ACC112 (cell line): ENCODE measurements at regions not wholly inside any gene's neighbourhood (a gene's known extent, or its start where the extent isn't known, plus 50 kb on each side); places are given as distances from the start of the nearest gene placed in this dataset.
"Not testable (repeated sequence)": the region's sequence is repeated elsewhere in the genome, so short reads cannot be mapped to it uniquely, and the experiment has no call there.

Source experiments
- H2AFZ ChIP-seq: fragments of 200-600 bp; sonication (generic); one replicate; pipeline ENCODE4 v1.6.0; 2017; ENCODE audit warnings: antibody characterized with exemption, low read length; ENCODE audit not compliant: unreplicated experiment
- H3K27ac ChIP-seq: fragments of 200-600 bp; sonication (generic); 2 replicates; pipeline ENCODE4 v1.5.1; 2014; ENCODE audit warnings: low read depth, mild to moderate bottlenecking, antibody characterized with exemption, low read length, moderate library complexity
- H3K27me3 ChIP-seq: fragments of 200-600 bp; sonication (generic); 2 replicates; pipeline ENCODE4 v1.6.1; 2014; ENCODE audit warnings: mild to moderate bottlenecking, antibody characterized with exemption, low read length, moderate library complexity, mixed read lengths; ENCODE audit not compliant: insufficient read depth
- H3K36me3 ChIP-seq: fragments of 200-600 bp; sonication (generic); 2 replicates; pipeline ENCODE4 v1.6.1; 2016; ENCODE audit warnings: mild to moderate bottlenecking, antibody characterized with exemption, low read length, moderate library complexity, mixed read lengths; ENCODE audit not compliant: insufficient read depth
- H3K4me1 ChIP-seq: fragments of 200-600 bp; sonication (generic); one replicate; pipeline ENCODE4 v1.6.1; 2016; ENCODE audit warnings: low read length, mixed read lengths; ENCODE audit not compliant: insufficient read depth, unreplicated experiment, control insufficient read depth
- H3K4me3 ChIP-seq: fragments of 200-600 bp; sonication (generic); 2 replicates; pipeline ENCODE4 v1.5.1; 2014; ENCODE audit warnings: mild to moderate bottlenecking, low read depth, low read length
- H3K79me2 ChIP-seq: fragments of 200-600 bp; sonication (generic); one replicate; pipeline ENCODE4 v1.6.0; 2016; ENCODE audit warnings: low read length; ENCODE audit not compliant: control insufficient read depth, unreplicated experiment, insufficient read depth

GRCh38 chr9:135355521-135356011, 124.0 kb upstream of the PPP1R26 start:
- Histone ChIP-seq H3K36me3 (no peaks in the 10 kb centered on the region), H3K27ac (no peak overlapping the region), H3K27me3 (peaks cover 64% of the 10 kb centered on the region), H3K4me1 (no peaks in the 10 kb centered on the region), H3K79me2 (no peaks in the 10 kb centered on the region), H2AFZ (no peak overlapping the region), H3K4me3 (no peak overlapping the region)

DNA sequence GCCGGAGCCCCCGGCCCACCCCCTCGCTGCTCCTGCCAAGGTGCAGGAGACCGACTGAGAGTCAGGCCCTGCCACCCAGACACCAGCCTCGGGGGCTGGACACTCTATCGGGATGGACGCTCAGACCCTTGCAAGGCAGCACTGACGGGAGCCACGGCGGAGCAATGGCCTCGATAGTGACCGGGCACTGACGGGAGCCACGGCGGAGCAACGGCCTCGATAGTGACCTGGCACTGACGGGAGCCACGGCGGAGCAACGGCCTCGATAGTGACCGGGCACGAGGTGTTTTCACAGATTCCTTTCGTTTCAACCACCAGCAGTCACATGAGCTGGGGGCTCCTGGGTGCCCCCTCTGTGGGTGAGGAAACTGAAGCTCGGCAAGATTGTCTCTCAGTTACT, 123.6 kb upstream of the PPP1R26 start:
- Histone ChIP-seq H3K27ac (no peak overlapping the region), H2AFZ (no peak overlapping the region), H3K36me3 (no peaks in the 10 kb centered on the region), H3K27me3 (peaks cover 64% of the 10 kb centered on the region), H3K4me3 (no peak overlapping the region), H3K4me1 (no peaks in the 10 kb centered on the region), H3K79me2 (no peaks in the 10 kb centered on the region)

DNA sequence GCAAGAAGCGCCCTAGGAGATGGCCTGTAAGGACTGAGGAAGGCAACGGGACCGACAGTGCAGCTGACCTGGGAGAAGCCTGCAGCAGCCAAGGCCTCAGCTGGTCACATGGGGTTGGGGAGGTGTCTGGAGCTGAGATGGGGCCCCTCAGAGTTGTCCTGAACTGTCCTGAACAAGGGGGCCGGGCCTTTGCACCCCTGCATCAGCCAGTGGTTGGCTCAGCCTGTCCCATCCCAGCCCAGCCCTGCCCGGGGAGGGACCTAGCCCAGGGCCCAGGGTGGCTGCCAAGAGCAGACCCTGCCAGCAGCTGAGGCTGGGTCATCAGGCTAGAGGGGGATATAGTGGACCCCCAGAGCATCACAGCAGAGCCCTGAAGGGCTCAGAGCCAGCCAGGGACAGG, 122.8 kb upstream of the PPP1R26 start:
- Histone ChIP-seq H3K27me3 (peaks cover 57% of the 10 kb centered on the region), H2AFZ (no peak overlapping the region), H3K27ac (no peak overlapping the region), H3K4me1 (no peaks in the 10 kb centered on the region), H3K36me3 (no peaks in the 10 kb centered on the region), H3K79me2 (no peaks in the 10 kb centered on the region), H3K4me3 (no peak overlapping the region)

DNA sequence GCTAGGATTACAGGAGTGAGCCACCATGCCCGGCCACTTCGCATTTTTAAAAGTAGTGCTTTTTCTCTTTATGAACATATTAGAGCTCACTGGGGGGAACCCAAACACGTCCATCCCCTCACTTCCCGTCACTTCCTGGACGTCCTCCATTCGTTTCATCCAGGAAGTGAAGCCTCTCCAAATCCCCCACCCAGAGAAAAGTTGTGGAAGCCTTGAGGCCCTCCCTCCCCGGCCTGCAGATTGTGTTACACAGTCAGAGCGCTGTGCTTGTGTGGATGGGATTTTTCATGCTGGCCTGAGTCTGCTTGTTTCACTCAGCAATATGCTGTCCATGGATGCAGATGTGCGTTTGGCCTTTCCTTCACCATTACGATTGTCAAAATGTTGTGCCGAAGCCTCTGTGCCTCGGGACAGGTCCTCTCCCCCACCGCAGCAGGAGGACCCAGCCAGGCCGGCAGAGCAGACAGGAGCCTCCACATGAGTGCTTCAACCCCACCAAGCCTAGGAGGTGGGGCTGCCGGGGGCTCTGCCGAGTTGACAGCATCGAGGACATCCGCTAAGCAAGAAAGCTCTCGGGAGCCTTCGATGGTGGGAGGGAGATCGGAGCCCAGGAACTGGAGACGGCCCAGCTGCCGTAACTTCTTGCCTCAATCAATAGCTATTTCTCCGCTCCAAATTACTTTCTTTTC, 121.6 kb upstream of the PPP1R26 start:
- Histone ChIP-seq H2AFZ (no peak overlapping the region), H3K79me2 (no peaks in the 10 kb centered on the region), H3K27ac (no peak overlapping the region), H3K4me1 (no peaks in the 10 kb centered on the region), H3K27me3 (peaks cover 45% of the 10 kb centered on the region), H3K36me3 (no peaks in the 10 kb centered on the region), H3K4me3 (no peak overlapping the region)

DNA sequence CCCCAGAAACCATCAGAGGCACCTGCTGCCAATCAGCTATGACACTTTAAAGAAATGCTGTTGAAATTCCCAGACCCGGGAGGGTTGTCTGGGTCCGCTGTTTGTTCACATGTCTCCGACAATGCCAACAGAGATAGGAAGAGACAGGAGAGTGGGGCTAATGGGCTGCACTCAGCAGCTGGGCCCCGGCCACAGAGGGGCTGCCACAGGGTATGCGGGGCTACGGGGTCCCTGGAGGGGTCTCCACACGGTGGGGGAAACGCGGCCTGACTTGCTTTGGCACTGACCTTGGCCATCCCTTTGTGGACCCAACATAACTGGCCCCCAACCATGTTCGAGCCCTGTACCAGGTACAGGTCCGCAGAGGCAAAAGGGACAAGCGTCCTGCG, 121.0 kb upstream of the PPP1R26 start:
- Histone ChIP-seq H3K79me2 (no peaks in the 10 kb centered on the region), H3K4me3 (no peak overlapping the region), H2AFZ (no peak overlapping the region), H3K36me3 (no peaks in the 10 kb centered on the region), H3K4me1 (no peaks in the 10 kb centered on the region), H3K27ac (no peak overlapping the region), H3K27me3 (peaks cover 44% of the 10 kb centered on the region)

- Histone ChIP-seq H3K27ac (no peak overlapping the region), H3K4me1 (no peaks in the 10 kb centered on the region), H3K4me3 (no peak overlapping the region), H3K27me3 (peaks cover 38% of the 10 kb centered on the region), H3K36me3 (no peaks in the 10 kb centered on the region), H2AFZ (no peak overlapping the region), H3K79me2 (no peaks in the 10 kb centered on the region)
These were observed 119.8 kb upstream of the PPP1R26 start for GRCh38 chr9:135359764-135360163.

- no peaks in the 10 kb centered on the region for H3K79me2 ChIP-seq
- no peak overlapping the region for H2AFZ ChIP-seq
- no peak overlapping the region for H3K4me3 ChIP-seq
- H3K27ac ChIP-seq = no peak overlapping the region
- H3K4me1 ChIP-seq = no peaks in the 10 kb centered on the region
- no peaks in the 10 kb centered on the region for H3K36me3 ChIP-seq
- H3K27me3 ChIP-seq = peaks cover 31% of the 10 kb centered on the region
These were observed 119.0 kb upstream of the PPP1R26 start for GRCh38 chr9:135360617-135361016.

DNA sequence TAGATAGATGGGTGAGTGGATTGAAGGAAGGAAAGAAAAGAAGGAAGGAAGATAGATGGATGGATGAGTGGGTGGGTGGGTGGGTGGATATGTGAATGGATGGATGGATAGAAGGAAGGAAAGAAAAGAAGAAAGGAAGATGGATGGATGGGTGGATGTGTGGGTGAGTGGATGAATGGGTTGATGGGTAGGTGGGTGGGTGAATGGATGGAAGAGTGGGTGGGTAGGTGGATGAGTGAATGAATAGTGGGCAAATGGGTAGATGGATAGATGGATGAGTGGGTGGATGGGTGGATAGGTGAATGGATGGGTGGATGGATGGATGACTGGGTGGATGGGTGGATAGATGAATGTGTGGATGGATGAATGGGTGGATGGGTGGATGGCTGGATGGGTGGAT, 117.9 kb upstream of the PPP1R26 start:
- H3K79me2 ChIP-seq, H3K4me1 ChIP-seq, H3K4me3 ChIP-seq, H3K27ac ChIP-seq, H3K36me3 ChIP-seq, H2AFZ ChIP-seq: not testable (repeated sequence)
- H3K27me3 ChIP-seq = peaks cover 21% of the 10 kb centered on the region; the same call in 1 of the 2 replicates

DNA sequence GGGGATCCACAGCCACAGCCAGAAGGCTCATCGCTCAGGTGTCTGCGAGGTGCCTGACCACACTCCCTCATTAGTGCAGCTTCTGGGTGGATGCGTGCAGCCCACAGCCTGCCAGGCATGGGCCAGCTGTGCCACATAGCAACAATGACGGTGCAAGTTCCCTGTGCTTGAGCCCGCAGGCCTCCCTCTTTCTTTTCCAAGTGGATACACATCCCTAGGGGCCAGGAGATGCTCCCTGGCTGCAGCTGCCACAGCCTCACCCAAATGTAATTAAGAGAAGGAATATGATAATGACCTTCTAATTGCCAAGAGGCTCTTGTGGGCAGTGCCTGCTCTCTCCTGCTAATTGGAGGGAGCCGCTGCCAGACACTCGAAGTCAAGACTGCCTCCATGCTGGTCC, 116.0 kb upstream of the PPP1R26 start:
- Histone ChIP-seq H3K4me1 (no peaks in the 10 kb centered on the region), H3K36me3 (no peaks in the 10 kb centered on the region), H3K27ac (no peak overlapping the region), H3K4me3 (no peak overlapping the region), H3K27me3 (peaks cover 12% of the 10 kb centered on the region; the same call in 1 of the 2 replicates), H3K79me2 (no peaks in the 10 kb centered on the region), H2AFZ (no peak overlapping the region)

GRCh38 chr9:135365013-135365768, 114.4 kb upstream of the PPP1R26 start:
- H3K36me3 ChIP-seq = no peaks in the 10 kb centered on the region
- H2AFZ ChIP-seq = no peak overlapping the region
- no peaks in the 10 kb centered on the region for H3K79me2 ChIP-seq
- H3K27me3 ChIP-seq = peaks cover 19% of the 10 kb centered on the region
- H3K4me3 ChIP-seq = no peak overlapping the region
- no peak overlapping the region for H3K27ac ChIP-seq
- no peaks in the 10 kb centered on the region for H3K4me1 ChIP-seq

DNA sequence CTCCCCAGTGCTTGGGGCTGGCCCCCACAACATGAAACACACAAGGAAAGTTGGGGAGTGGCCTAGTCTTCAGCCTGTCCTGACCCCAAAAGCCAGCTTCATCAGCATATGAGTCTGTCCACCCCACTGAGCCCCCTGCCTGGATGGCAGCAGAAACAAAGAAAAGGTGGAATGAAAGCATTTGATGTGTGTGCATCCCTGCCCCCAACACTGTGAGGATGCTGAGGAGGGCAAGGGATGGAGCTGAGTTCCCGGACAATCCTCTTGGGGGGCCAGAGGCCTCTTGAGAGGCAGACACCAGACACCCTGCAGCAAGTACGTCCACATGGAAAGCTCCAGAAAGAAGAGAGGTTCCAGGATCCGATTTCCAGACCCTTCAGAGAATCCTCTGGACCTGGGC, 113.5 kb upstream of the PPP1R26 start:
- Histone ChIP-seq H3K27ac (no peak overlapping the region), H2AFZ (no peak overlapping the region)

More for the DNA sequence above, 113.5 kb upstream of the PPP1R26 start:
- Histone ChIP-seq H3K36me3 (no peaks in the 10 kb centered on the region), H3K4me1 (no peaks in the 10 kb centered on the region), H3K79me2 (no peaks in the 10 kb centered on the region), H3K27me3 (peaks cover 28% of the 10 kb centered on the region), H3K4me3 (no peak overlapping the region)
